GM18868 (cell line): ENCODE measurements at regions not wholly inside any gene's neighbourhood (a gene's known extent, or its start where the extent isn't known, plus 50 kb on each side); places are given as distances from the start of the nearest gene placed in this dataset.
"Not testable (repeated sequence)": the region's sequence is repeated elsewhere in the genome, so short reads cannot be mapped to it uniquely, and the experiment has no call there.

Experiments used
- ATAC-seq: cut with Tn5 transposase; IDR thresholded peaks from one replicate; pipeline ENCODE4 v1.9.1; 2021; ENCODE audit warnings: mild to moderate bottlenecking, moderate library complexity; ENCODE audit not compliant: unreplicated experiment

GRCh38 chr3:181610083-181610972 is 101.4 kb upstream of the SOX2 start:
- no peak for ATAC-seq

GRCh38 chr3:181609030-181609767 is 102.5 kb upstream of the SOX2 start:
- ATAC-seq: no peak

GRCh38 chr3:181604267-181604666 is 107.5 kb upstream of the SOX2 start:
- no peak for ATAC-seq

GRCh38 chr3:181596126-181596525 is 115.6 kb upstream of the SOX2 start:
- ATAC-seq: no peak

GRCh38 chr3:181590939-181591338 is 120.8 kb upstream of the SOX2 start:
- not testable (repeated sequence) for ATAC-seq

- no peak for ATAC-seq
Measured at GRCh38 chr3:181582619-181583018, 129.1 kb upstream of the SOX2 start.

GRCh38 chr3:181581656-181582055 is 130.1 kb upstream of the SOX2 start:
- ATAC-seq: no peak

GRCh38 chr3:181578743-181579142 is 133.0 kb upstream of the SOX2 start:
- ATAC-seq: no peak

- no peak for ATAC-seq
Measured at GRCh38 chr3:181572432-181572831, 139.3 kb upstream of the SOX2 start.

- ATAC-seq: no peak
Measured at GRCh38 chr3:181570472-181570871, 141.3 kb upstream of the SOX2 start.

GRCh38 chr3:181569356-181569940 is 142.3 kb upstream of the SOX2 start:
- no peak for ATAC-seq

- ATAC-seq: no peak
Measured at GRCh38 chr3:181568693-181569092, 143.0 kb upstream of the SOX2 start.

- ATAC-seq: no peak
Measured at GRCh38 chr3:181568248-181568647, 143.5 kb upstream of the SOX2 start.

GRCh38 chr3:181567311-181568075 is 144.2 kb upstream of the SOX2 start:
- no peak for ATAC-seq

- ATAC-seq: no peak
Measured at GRCh38 chr3:181565416-181565815, 146.3 kb upstream of the SOX2 start.

- ATAC-seq: no peak
Measured at GRCh38 chr3:181564222-181564621, 147.5 kb upstream of the SOX2 start.

GRCh38 chr3:181561139-181562031 is 150.3 kb upstream of the SOX2 start:
- ATAC-seq: no peak

- ATAC-seq: no peak
Measured at GRCh38 chr3:181558870-181559269, 152.9 kb upstream of the SOX2 start.

GRCh38 chr3:181555681-181556080 is 156.0 kb upstream of the SOX2 start:
- no peak for ATAC-seq

GRCh38 chr3:181554233-181554765 is 157.4 kb upstream of the SOX2 start:
- ATAC-seq: no peak
